Thymus (tissue), 11 donors: ENCODE measurements at regions not wholly inside any gene's neighbourhood (a gene's known extent, or its start where the extent isn't known, plus 50 kb on each side); places are given as distances from the start of the nearest gene placed in this dataset.

Experiments
- DNase-seq, 9 donors: peaks; one replicate each; pipeline ENCODE4 v3.0.0-alpha.2; 2013; ENCODE audit warnings: low spot score in 9 of 9, low read depth in 6 of 9, missing footprints in 1 of 9
- H3K27ac ChIP-seq, 2 donors: one replicate each; pipeline ENCODE4 v1.5.1; 2013; ENCODE audit warnings: control low read depth in 1 of 2, low read depth in 1 of 2, low read length in 1 of 2, mild to moderate bottlenecking in 1 of 2, moderate library complexity in 1 of 2
- H3K27me3 ChIP-seq, 2 donors: one replicate each; pipeline ENCODE4 v1.5.1; 2013; ENCODE audit warnings: low read length in 1 of 2; ENCODE audit not compliant: control insufficient read depth in 2 of 2, insufficient read depth in 1 of 2
- H3K36me3 ChIP-seq, 2 donors: one replicate each; pipeline ENCODE4 v1.5.1; 2013; ENCODE audit warnings: low read length in 1 of 2, mild to moderate bottlenecking in 1 of 2, moderate library complexity in 1 of 2; ENCODE audit not compliant: control insufficient read depth in 2 of 2, insufficient read depth in 2 of 2
- H3K4me1 ChIP-seq, 2 donors: one replicate each; pipeline ENCODE4 v1.5.1; 2013; ENCODE audit warnings: low read length in 2 of 2; ENCODE audit not compliant: control insufficient read depth in 2 of 2, insufficient read depth in 2 of 2
- H3K4me3 ChIP-seq, 2 donors: one replicate each; pipeline ENCODE4 v1.5.1; 2013; ENCODE audit warnings: low read length in 2 of 2, control low read depth in 1 of 2, mild to moderate bottlenecking in 1 of 2
- H3K9me3 ChIP-seq, 2 donors: one replicate each; pipeline ENCODE4 v1.5.1; 2013; ENCODE audit warnings: low read length in 1 of 2, mild to moderate bottlenecking in 1 of 2; ENCODE audit not compliant: control insufficient read depth in 2 of 2, insufficient read depth in 1 of 2
- WGBS: extraction: QIAGEN DNeasy Blood & Tissue Kit; methylation state at CpG from one replicate; pipeline ENCODE4 v1.1.7; 2013; 5-methylcytosine and 5-hydroxymethylcytosine counted together
- donor health status: healthy.

DNA sequence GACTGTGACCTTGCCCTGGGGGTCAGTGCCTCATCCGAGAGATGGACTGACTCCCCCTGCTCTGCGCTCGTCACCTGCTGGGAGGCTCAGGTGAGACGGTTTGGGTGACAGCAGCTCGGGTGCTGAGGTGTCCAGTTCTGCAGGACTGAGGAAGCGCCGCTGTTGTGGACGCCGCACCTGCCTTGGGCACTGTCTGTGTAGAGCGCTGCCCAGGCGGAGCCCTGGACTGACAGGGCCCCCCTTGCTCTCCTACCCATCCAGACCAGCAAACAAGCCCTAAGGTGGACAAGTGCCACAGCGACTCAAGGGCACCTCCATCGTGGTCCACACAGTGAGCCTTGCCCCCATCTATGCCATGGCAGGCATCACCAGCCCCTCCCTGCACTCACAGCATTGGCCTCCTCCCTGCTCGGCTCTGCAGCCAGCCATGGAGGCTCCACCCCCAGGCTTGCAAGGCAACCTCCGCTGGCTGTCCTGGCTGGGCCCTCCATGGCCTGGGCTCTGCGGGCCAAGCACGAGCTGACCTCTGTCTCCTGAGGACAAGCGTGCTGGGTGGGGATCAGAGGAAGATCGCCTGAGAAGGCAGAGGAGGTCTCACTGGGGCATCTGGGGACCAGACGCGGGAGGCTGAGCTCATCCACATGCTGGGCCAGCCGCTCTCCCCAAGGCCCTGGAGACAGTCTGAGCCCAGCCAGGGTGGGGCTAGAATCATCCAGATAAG lies 87.1 kb upstream of the COL5A1 start:
- Histone ChIP-seq H3K4me3 (no peak overlapping the region), H3K27me3 (peaks cover 0 to 18% of the 10 kb centered on the region in 2 donors), H3K4me1 (peaks cover 0 to 2% of the 10 kb centered on the region in 2 donors), H3K9me3 (no peaks in the 10 kb centered on the region), H3K36me3 (no peaks in the 10 kb centered on the region), H3K27ac (no peak overlapping the region)
- no peak for DNase-seq
- 94% methylated on average over 22 of the region's 22 CpGs for WGBS

DNA sequence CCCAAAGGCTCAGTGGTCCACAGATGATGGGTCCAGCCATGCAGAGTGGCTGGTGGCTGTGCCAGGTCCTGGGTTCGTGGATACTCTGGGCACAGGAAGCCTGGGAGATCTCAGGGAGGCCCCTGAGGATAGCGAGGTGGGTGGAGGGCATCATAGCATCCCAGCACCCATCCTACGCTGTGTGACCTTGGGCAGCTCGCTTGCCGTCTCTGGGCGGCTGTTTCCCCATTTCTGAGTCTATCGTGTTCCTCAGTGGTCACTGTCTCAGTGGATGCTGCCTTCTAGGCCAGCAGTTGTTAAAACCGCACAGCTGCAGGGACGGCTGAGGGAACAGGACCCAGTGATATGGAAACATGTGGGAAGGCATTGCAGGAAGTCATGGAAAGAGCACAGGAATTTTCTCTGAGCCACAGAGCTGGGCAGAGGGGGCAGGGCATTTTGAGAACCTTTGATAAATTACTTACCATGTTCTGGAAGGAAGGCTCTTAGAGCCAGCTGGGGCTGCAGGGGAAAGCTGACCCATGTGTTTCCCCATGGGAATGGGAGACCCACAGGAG lies 86.4 kb upstream of the COL5A1 start:
- Histone ChIP-seq H3K36me3 (no peaks in the 10 kb centered on the region), H3K27me3 (peaks cover 0 to 18% of the 10 kb centered on the region in 2 donors), H3K9me3 (no peaks in the 10 kb centered on the region)

DNA sequence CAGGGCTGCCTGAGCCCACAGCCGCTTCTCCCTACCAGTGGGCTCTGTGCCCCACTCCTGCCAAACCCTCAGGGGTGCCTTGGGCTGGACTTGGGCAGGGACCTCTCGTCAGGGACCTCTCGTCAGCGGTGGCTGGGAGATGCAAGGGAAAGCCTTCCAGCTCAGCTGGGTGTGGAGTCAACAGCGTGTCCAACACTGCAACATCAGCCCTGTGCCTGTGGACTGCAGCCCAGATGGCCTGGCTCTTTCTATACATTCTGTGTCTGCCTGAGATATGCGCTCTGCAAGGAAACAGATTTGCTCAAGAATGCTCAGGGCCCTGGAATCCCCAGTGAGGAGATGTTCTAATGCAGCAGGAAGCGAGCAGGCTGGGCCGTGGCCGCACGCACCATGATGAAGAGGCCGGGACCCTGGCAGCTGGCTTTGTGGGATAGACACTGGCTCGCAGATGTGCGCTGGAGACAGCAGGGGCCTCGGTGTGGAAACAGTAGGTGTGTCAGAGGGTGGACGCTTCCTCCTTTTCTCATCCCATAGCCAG lies 85.0 kb upstream of the COL5A1 start:
- Histone ChIP-seq H3K36me3 (no peaks in the 10 kb centered on the region), H3K27ac (no peak overlapping the region), H3K9me3 (no peaks in the 10 kb centered on the region), H3K4me3 (no peak overlapping the region), H3K4me1 (peaks cover 0 to 2% of the 10 kb centered on the region in 2 donors), H3K27me3 (peaks cover 0 to 13% of the 10 kb centered on the region in 2 donors)
- 94% methylated on average over 15 of the region's 15 CpGs for WGBS
- DNase-seq = no peak

More for the DNA sequence above, 86.4 kb upstream of the COL5A1 start:
- Histone ChIP-seq H3K27ac (no peak overlapping the region), H3K4me3 (no peak overlapping the region), H3K4me1 (peaks cover 0 to 2% of the 10 kb centered on the region in 2 donors)
- no peak for DNase-seq
- WGBS = 97% methylated on average over 9 of the region's 9 CpGs

DNA sequence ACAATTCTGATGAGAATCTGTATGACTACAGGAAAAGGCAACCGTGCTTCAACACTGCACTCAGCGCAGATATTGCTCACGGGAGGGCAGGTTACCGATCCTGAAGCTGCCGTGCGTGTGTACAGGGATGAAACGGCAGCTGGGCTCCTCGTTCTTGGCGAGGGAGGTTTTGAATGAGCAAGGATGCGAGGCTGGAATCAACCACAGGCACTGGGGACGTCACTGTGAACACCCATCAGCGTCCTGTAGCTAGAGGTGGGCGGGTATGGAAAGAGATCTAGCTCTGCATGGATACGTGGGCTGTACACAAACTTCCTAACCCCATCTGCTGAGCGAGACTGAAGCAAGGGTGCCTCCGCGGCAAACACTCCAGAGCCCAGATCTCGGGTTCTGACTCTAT lies 84.3 kb upstream of the COL5A1 start:
- H3K27ac ChIP-seq = no peak overlapping the region
- no peaks in the 10 kb centered on the region for H3K9me3 ChIP-seq
- H3K4me1 ChIP-seq = peaks cover 0 to 2% of the 10 kb centered on the region in 2 donors
- DNase-seq = no peak
- no peaks in the 10 kb centered on the region for H3K36me3 ChIP-seq
- H3K4me3 ChIP-seq = no peak overlapping the region
- H3K27me3 ChIP-seq = peaks cover 0 to 6% of the 10 kb centered on the region in 2 donors
- 97% methylated on average over 18 of the region's 18 CpGs for WGBS

- no peak overlapping the region for H3K4me3 ChIP-seq
- no peaks in the 10 kb centered on the region for H3K27me3 ChIP-seq
- H3K36me3 ChIP-seq = no peaks in the 10 kb centered on the region
- no peak for DNase-seq
- peaks cover 0 to under 1% of the 10 kb centered on the region in 2 donors for H3K9me3 ChIP-seq
- WGBS = 95% methylated on average over 19 of the region's 19 CpGs
- H3K27ac ChIP-seq = no peak overlapping the region
- H3K4me1 ChIP-seq = peaks cover 0 to 1% of the 10 kb centered on the region in 2 donors
These were observed 83.3 kb upstream of the COL5A1 start for GRCh38 chr9:134558124-134558905.

GRCh38 chr9:134559013-134559412 lies 82.6 kb upstream of the COL5A1 start:
- Histone ChIP-seq H3K27me3 (no peaks in the 10 kb centered on the region), H3K4me3 (no peak overlapping the region), H3K4me1 (no peaks in the 10 kb centered on the region), H3K36me3 (no peaks in the 10 kb centered on the region), H3K27ac (no peak overlapping the region), H3K9me3 (peaks cover 0 to 2% of the 10 kb centered on the region in 2 donors)
- WGBS = 25% methylated on average over 5 of the region's 5 CpGs
- DNase-seq = no peak

DNA sequence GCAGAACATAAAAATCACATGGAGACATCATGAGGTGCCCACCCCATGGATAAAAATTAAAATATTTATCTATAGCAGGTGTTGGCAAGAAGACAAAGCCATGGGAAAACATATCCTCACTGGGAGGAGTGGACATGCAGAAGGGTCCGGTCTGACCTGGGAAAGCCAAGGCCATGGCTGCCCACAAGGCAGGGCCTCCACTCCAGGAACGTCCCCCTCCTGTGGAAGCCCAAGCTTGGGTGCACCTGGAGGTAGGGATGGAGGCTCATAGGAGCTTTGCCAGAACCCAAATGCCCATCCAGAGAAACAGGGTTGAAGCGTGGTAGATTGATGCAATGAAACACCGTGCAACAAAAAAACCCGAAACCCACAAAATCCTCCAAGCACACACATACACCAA lies 81.4 kb upstream of the COL5A1 start:
- WGBS = 84% methylated on average over 5 of the region's 5 CpGs
- H3K36me3 ChIP-seq = no peaks in the 10 kb centered on the region
- H3K27ac ChIP-seq = no peak overlapping the region
- no peak overlapping the region for H3K4me3 ChIP-seq
- DNase-seq = no peak
- peaks cover 0 to 2% of the 10 kb centered on the region in 2 donors for H3K9me3 ChIP-seq
- H3K27me3 ChIP-seq = no peaks in the 10 kb centered on the region
- H3K4me1 ChIP-seq = no peaks in the 10 kb centered on the region

DNA sequence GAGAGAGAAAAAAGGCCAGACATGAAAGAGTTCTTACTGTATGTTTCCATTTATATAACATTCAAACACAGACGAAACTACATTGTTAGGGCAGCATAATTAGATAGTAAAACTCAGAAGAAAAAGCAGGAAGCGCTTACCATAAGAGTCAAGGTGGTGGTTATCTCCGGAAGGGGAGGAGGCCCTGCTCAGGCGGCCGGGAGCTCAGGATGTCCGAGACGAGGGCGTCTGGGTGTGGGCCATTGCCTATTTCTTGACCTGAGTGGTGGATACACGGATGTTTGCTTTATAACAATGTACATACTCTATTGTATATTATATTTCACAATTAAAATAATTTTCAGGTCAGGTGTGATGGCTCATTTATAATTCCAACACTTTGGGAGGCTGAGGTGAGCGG lies 80.9 kb upstream of the COL5A1 start:
- H3K36me3 ChIP-seq = no peaks in the 10 kb centered on the region
- H3K4me3 ChIP-seq = no peak overlapping the region
- 61% methylated on average over 10 of the region's 10 CpGs for WGBS
- no peak for DNase-seq
- no peak overlapping the region for H3K27ac ChIP-seq
- peaks cover 0 to 2% of the 10 kb centered on the region in 2 donors for H3K9me3 ChIP-seq
- no peaks in the 10 kb centered on the region for H3K27me3 ChIP-seq
- H3K4me1 ChIP-seq = no peaks in the 10 kb centered on the region
